ENCODE measurements at regions not wholly inside any gene's neighbourhood (a gene's known extent, or its start where the extent isn't known, plus 50 kb on each side); places are given as distances from the start of the nearest gene placed in this dataset.
"Not testable (repeated sequence)": the region's sequence is repeated elsewhere in the genome, so short reads cannot be mapped to it uniquely, and the experiment has no call there.

DNA sequence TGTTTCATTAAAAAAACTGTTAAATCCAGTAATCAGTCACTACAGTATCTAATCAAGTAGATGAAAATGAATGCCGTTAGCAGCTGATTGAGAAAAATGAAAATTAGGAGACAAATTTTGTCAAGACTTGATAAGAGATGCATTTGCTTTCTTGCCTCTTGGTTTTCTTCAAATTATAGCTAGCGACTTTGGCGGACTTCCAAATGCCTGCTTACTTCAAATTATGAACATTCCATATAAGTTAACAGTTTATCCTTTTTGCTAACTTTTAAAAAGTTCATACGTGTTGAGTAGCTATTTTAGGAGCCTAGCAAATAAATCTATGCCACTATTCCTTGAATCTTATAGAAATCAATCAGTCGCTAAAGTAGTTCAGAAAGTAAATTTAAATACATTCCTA lies 58.8 kb downstream of the PPP4R3C start:
- DNase-seq, result no peak

DNA sequence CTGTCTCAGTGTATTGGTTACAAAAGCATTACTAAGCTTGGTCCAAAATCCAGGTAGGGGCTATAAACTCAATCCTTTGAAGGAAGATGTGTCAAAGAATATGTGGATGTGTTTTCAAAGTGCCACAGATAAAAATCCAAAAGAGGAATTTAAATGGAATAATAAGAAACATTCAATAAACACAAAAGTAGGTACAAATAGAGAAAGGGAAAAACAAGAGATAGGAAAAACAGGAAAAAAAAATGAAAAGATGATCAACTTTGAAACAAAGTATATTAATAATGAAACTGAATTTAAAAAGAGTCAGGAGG lies 64.0 kb downstream of the PPP4R3C start:
- no peak for DNase-seq

DNA sequence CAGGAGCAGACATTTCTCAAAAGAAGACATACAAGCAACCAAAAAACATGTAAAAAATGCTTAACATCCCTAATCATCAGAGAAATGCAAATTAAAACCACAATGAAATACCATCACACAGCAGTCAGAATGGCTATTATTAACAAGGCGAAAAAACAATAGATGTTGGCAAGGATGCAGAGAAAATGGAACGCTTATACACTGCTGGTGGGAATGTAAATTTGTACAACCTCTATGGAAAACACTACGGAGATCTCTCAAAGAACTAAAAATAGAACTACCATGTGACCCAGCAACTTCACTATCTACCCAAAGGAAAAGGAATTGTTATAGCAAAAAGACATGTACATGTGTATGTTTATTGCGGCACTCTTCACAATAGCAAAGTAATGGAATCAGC lies 71.5 kb downstream of the PPP4R3C start:
- DNase-seq, result no peak

DNA sequence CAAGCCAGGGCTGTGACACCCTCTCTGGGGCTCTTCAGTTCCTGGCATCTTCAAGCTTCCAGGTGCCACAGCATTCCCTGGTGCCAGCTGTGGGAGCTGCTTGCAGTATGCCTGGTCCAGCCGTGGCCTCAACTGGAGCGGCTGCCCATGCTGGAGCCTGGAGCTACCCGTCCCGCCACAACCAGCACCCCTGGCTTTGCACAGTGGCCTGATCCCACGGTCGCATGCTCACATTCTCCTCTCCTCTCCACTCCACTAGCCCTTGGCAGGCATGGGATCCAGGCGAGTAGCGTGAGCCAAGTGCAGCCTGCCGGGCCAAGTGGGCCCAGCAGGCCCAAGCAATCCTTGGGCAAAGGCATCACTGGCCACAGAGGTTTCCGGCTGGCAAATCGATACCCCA lies 81.7 kb downstream of the PPP4R3C start:
- DNase-seq, result no peak

DNA sequence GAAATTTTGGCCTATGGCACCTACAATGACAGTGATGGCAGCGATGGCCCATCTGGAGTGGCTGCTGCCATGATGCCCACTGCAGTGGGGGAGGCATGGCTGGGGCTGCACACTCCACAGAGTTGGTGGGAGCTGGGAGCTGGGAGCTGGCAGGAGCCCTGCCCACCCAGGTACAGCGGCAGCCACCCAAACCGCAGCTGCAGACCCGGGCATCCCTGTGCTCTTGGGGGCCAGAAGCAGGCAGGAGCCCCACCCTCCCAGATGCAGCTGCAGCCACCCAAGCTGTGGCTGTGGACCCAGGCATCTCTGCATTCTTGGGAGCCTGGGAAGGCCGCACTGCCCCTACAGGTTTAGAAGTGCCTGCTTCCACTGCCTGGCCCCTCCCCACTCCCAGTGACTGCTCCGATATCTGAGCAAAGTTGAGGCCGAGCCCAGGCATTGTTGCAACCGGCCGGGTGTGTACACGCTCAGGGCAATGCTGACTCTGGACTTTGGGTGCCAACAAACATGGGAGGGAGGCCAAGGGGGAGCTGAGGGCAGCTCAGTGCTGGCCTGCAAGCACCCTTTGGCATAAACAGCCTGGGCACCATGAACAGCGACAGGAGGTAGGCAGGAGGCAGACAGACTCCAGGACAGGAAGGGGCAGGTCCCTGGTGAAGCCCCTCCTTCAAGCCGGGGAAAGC lies 82.8 kb downstream of the PPP4R3C start:
- DNase-seq, result no peak

DNA sequence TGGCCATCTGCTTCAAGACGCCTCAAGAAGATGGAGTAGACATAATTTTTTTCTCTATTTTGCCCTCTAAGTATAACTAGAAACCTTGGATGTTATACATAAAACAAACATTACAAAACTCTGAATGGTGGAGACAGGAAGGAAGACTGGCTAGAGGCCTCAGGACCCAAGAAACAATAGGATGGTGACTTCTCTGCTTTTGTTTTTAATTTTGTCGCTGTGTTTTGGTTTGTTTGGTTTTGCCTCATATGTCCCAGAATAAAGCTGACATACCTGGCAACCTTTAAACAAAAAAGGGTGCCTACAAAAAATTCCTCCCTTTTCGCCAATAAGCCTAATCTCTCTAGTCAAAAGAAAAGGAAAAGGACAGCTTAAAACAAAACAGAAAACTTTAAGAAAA lies 109.1 kb downstream of the PPP4R3C start:
- DNase-seq, result no peak

DNA sequence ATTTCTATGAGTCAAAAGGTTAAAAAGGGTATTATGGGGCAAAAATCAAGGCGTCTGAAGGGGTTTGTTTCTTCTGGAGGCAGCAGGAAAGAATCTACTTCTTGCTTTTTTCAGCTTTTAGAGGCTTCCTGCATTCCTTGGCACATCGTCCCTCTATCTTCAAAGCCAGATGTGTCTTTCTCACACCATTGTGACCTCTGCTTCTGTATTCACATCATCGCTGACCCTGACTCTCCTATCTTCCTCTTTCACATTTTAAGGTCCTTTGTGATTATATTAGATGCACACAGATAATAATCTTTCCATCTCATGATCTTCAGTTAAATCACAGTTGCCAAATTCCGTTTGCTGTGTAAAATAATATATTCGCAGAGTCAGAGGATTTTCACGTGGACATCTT lies 112.7 kb downstream of the PPP4R3C start:
- no peak for DNase-seq

DNA sequence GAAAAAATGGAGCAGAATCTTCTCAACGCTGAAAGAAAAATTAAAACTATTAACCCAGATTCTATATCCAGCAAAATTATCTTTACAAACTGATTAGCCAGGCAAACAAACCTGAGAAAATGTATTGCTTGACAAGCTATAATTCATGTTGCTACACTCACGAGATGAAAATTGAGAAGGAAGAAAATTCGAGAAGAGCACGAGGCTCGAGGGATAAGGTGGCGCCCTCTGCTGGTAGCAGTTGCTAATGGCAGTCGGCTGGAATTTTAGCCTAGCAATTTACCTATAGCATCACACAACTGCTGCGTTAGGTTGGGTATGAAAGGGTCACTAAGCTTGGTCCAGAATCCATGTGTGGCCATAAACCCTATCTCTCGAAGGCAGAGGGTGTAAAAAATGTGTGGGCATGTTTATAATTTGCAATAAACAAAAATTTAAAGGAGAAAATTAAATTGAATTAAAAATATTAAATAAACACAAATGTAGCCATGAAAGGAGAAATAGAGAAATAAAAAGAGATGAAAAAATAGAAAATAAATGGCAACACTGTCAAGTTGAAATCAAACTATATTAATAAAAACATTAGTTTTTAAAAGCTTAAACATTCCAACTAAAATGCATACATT lies 126.6 kb downstream of the PPP4R3C start:
- DNase-seq, result peak; percentile 2

DNA sequence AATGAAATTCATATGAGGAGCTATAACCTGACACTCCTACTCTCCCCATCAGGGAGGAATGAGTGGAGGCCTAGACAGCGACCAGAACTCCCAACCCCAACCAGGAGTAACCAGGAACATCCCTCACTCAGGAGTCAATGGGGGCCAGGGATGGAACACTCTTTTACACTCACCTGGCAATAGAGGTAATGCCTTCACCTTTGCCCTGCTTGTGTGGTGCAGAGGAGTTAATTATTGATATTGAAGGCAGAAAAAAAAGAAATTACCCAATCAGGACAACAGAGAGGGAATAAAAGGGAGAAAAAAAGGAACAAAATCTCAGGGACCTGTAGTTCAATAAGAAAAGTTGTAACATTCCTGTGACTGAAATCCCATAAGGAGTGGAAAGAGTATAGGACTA lies 141.5 kb downstream of the PPP4R3C start:
- DNase-seq, result no peak

DNA sequence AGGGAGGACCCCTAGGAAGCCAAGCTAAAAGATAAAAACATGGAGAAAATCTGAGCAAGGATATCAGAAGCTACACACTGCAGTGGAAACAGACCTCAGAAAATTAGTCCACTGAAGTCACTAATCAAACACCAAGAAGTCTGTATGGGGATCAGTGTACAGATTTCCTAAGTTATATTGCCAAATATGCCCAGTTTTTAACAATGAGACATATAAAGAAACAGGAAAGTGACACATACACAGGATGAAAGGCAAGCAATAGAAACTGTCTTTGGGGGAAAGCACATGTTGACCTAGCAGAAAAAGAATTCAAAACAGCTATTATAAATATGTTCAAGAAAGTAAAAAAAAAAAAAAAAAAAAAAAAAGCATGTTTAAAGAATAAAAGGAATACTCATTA lies 153.7 kb downstream of the PPP4R3C start:
- no peak for DNase-seq

DNA sequence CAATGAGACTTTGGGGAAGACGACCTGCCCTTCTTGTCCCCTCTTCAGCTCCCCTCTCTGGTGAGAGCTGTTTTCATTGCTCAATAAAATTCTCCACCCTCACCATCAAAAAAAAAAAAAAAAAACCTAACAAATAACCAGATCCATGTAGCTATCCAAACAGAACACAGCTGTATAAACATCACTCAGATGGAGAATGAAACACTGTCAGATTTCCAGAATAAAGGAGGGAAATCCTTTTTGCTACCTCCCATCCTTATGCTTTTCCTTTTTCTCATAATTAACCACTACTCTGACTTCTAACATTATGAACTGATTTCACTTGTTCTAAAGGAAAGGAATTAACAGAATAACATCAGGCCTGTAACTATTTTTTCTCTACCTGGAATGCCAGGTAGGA lies 155.6 kb downstream of the PPP4R3C start:
- peak; percentile 22 for DNase-seq

DNA sequence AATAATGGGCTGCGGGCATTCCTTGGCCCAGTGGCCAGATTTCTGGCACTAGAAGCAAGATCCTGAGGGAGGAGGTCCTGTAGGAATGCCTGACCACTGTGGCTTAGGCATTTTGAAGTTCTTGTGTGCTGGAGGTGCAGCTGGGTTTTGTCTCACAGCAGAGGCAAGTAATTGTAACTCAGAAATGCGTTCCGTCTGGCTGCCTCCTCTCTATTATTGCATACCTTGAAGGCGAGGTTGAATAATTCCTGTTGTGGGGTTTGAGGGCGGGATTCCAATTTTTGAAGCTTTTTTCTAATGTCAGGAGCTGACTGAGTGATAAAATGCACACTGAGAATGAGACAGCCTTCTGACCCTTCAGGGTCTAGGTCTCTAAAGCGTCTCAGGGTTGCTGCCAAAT lies 170.6 kb downstream of the PPP4R3C start:
- DNase-seq, result not testable (repeated sequence)

DNA sequence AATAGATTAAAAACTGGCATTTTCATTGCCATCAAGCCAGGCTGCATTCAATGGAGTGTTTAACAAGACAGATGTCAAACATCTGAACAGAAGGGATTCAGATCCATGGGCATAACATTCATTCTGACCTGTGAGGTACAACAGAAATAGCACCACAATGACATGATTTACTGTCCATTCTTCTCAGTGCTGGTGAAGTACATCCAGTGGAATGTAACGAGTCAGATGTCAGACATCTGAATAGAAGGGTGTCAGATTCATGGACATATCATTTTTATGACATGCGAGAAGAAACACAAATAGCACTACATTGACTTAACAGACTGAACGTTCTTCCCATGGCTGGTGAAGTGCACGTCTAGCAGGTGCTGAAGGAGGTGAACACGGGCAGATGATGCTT lies 186.4 kb downstream of the PPP4R3C start:
- no peak for DNase-seq

DNA sequence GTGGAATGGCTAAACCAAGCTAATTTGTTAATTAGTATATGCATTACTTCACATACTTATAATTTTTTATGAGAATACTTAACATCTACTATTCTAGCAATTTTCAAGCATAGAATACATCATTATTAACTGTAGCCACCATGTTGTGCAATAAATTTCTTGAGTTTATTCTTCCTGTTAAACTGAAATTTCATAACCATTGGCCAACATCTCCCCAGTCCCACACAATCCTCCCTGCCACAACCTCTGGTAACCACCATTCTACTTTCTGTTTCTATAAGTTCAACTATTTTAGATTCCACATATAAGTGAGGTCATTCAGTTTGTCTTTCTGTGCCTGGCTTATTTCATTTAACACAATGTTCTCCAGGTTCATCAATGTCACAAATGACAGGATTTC lies 208.5 kb downstream of the PPP4R3C start:
- no peak for DNase-seq

DNA sequence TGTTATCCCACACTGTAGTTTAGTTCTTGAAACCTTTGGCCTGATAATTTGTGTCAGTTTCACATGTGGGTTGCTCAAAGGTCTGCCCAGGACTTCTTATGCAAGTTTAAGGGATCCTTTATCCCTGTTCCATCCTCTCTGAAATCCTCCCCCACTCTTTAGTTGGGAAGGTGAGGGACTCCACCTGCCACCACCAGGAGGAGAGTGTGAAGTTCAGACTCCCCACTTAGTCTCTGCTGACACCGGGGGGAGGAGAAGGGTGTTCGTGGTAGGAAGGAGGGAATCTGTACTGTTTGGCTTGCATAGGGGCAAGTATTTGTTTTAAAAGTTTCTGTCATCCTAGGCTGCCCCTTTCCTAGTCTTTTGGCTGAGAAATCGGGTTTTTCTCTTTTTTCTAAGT lies 211.8 kb downstream of the PPP4R3C start:
- DNase-seq, result no peak

DNA sequence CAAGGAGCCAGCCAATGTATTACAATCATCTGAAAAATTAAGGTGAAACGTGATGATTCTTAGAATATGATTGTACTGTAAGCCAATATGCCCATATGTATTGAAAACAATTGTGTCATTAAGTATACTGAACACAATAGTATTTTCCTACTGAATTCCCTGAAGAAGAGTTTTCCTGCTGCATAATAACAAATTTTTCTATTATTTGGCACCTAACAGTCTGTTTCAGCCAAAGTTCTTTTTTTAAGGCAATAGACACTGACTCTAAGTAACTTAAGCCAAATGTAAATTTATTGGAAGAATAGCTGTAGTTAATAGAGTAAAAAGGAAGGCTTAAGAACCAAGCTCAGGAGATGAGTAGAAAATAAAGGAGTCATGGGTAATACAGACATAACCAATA lies 220.6 kb downstream of the PPP4R3C start:
- DNase-seq, result no peak

DNA sequence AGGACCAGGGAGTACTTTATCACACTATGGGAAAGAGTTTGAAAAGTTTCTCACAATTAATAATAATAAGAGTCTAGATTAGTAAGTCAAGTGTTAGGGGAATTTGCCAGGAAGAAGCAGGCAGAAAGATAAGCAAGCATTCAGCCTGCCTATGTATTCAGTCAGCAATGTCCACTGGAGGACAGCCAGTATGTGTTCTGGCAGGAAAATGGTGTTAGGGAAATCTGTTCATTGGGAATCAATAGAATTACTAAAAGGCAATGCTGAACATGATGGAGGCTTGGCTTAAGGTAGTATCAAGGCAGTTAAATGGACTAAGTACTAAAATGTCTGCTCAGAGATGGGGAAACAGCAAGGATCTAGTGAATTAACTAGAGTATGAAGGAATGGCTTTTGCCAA lies 221.2 kb downstream of the PPP4R3C start:
- no peak for DNase-seq

DNA sequence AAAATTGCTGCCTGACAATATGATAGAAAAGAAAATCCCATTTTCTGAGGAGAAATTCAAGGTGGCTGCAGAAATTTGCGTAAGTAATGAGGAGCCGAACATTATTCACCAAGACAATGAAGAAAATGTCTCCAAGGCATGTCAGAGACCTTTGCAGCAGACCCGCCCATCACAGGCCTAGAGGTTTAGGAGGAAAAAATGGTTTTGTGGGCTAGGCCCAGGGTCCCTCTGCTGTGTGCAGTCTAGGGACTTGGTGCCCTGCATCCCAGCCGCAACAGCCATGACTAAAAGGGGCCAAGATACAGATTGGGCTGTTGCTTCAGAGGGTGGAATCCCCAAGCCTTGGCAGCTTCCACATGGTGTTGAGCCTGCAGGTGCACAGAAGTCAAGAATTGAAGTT lies 223.1 kb downstream of the PPP4R3C start:
- not testable (repeated sequence) for DNase-seq

DNA sequence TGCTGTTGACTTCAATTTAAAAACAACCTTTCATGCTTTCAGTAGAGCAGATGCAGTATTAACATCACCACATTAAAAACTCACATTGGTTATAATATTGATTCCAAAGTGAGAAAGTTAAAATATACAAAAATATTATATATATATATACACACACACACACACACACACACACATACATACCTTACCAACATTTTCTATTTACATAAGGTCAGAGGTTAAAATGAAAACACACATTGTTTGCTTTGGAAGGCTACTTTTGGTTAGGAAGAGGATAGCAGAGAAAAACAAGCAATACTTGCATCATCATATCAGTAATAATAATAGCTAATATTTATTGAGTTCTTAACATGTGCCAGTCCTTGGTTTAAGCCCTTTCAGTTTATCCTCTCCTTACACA lies 226.5 kb downstream of the PPP4R3C start:
- no peak for DNase-seq

DNA sequence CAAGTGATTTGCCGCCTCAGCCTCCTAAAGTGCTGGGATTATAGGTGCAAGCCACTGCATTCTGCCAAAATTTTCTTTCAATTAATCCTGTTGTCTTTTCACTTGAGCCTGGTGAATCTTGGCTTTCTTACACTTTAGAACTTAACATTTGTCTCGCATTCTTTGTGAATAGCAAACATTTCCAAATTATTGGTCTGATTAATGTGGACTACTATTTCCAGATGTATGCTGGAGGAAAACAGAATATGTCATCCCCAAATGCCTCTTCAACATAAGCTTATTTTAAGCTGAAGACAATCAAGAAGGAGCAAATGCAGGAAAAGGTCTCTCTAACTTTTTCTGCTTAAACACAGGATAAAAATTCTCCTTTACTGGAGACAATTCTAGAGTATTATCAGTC lies 233.4 kb downstream of the PPP4R3C start:
- DNase-seq, result no peak

DNA sequence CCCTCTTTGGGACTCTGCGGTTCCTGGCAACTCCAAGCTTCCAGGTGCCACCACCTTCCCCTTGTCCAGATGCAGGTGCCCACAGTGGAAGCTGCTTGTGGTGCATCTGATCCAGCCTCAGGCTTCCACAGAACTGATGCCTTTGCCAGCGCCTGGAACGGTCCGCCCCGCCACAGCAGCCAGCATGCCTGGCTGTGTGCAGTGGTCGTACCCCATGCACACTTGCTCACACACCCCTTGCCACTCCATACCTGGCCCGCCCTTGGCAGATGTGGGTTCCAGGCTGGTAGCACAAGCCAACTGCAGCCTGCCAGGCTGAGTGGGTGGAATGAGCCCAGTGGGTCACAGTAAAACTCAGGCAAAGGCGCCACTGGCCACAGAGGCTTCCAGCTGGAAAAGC lies 240.5 kb downstream of the PPP4R3C start:
- DNase-seq, result no peak

DNA sequence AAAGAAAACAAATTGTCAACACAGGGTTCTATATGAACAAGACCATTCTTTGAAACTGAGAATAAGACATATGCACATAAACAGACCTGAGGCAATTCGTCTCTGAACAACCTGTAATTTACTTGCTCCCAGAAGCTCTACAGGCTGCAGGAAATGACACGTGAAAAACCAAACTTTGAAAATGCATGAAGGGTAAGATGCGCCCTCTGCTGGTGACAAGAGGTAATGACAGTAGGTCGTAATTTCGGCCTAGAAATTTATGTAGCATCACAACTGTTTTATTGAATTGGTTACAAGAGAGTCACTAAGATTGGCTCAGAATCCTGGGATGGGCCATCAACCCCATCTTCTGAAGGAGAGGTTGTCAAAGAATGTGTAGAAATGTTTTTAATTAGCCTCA lies 276.5 kb downstream of the PPP4R3C start:
- no peak for DNase-seq

DNA sequence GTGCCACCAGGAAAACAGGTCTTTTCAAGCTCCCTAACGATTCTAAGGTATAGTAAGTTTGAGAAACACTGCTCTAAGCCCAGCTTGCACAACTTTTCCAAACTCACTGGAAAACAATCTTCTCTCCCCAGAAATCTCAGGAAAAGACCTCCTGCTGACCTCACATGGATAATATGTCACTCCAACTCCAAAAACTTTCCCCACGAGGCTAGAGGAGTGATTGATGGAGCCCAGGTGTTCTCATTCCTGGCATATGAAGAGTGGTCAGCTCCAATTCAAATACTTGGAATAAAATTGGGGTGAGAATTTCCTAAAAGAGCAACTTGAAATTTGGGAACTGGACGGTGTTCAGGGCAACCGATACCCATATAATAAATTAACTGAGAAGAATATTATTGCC lies 299.9 kb downstream of the PPP4R3C start:
- DNase-seq, result no peak

DNA sequence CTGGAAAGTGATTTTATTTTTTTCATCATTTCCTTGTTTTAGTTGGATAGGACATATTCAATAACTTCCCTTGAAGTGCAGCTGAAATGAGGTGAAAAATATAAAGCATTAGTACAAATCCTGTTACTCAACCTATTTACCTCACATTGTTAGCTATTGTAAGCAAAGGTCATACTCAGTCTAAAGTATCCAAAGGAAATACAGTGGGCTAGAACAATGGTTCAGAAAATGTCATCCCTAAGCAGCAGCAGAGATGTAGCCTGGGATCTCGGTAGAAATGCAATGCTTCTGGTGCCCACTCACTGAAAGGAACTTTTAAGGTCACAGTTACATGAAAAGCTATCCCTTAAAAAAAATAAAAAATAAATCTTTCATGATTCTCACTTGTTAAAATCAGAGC lies 300.6 kb downstream of the PPP4R3C start:
- no peak for DNase-seq

DNA sequence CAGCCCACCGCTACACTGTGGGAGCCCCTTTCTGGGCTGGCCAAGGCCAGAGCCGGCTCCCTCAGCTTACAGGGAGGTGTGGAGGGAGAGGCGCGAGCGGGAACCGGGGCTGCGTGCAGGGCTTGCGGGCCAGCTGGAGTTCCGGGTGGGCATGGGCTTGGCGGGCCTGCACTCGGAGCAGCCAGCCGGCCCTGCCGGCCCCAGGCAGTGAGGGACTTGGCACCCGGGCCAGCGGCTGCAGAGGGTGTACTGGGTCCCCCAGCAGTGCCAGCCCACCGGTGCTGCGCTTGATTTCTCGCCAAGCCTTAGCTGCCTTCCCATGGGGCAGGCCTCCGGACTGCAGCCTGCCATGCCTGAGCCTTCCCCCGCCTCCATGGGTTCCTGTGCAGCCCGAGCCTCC lies 306.2 kb downstream of the PPP4R3C start:
- DNase-seq, result not testable (repeated sequence)
